Endothelial cell of umbilical vein (primary cell): ENCODE measurements at regions not wholly inside any gene's neighbourhood (a gene's known extent, or its start where the extent isn't known, plus 50 kb on each side); places are given as distances from the start of the nearest gene placed in this dataset.

Source experiments
- BruUV-seq: library from RNA; stranded (reverse); fragments of 400-500 nt; replicated peaks from 2 replicates; lab custom pipeline; 2021; lab: Mats Ljungman, UMichigan
- CTCF ChIA-PET: fragments of 300-600, 350-600 bp; sonication (Branson Sonifier 250); formaldehyde crosslinking; loops from one replicate; lab custom pipeline; 2021; ENCODE audit warnings: antibody characterized with exemption, inconsistent platforms; lab: Charles Lee
- POLR2A ChIA-PET: fragments of 300-600, 350-600 bp; sonication (Branson Sonifier 250); formaldehyde crosslinking; loops from one replicate; lab custom pipeline; 2021; ENCODE audit warnings: antibody characterized with exemption, inconsistent platforms; lab: Charles Lee
- DNase-seq: peaks from one replicate; pipeline ENCODE4 v3.0.0-alpha.2; 2011; ENCODE audit warnings: low read depth, low spot score
- FAIRE-seq: peaks from 2 replicates; lab custom pipeline; 2011; peaks lifted over from hg19 to GRCh38; lab: Jason Lieb, UNC
- H2AFZ ChIP-seq: 2 replicates; pipeline ENCODE4 v1.6.0; 2012; ENCODE audit warnings: low read depth, low read length, control low read depth, inconsistent platforms
- H3K27ac ChIP-seq: 2 replicates; pipeline ENCODE4 v1.5.1; 2011; ENCODE audit warnings: low read depth, mild to moderate bottlenecking, control low read depth, low read length, moderate library complexity; ENCODE audit not compliant: insufficient read depth
- H3K27me3 ChIP-seq, 2 experiments: 2 replicates each; pipeline versions ENCODE4 v1.6.0 to v1.6.1; 2011; ENCODE audit warnings: low read length in 2 of 2, mixed read lengths in 1 of 2; ENCODE audit not compliant: control insufficient read depth in 2 of 2, insufficient read depth in 2 of 2
- H3K36me3 ChIP-seq, 2 experiments: 2 replicates in 1 of 2; 3 replicates in 1 of 2; pipeline ENCODE4 v1.5.1; 2011; ENCODE audit warnings: low read length in 2 of 2, mild to moderate bottlenecking in 1 of 2, moderate library complexity in 1 of 2; ENCODE audit not compliant: control insufficient read depth in 2 of 2, insufficient read depth in 2 of 2; ENCODE audit errors: extremely low read depth in 1 of 2
- H3K4me1 ChIP-seq: 3 replicates; pipeline ENCODE4 v1.5.1; 2011; ENCODE audit warnings: mild to moderate bottlenecking, low read length; ENCODE audit not compliant: control insufficient read depth, insufficient read depth; ENCODE audit errors: extremely low read depth
- H3K4me2 ChIP-seq: 2 replicates; pipeline ENCODE4 v1.6.1; 2011; ENCODE audit warnings: low read length, control low read depth, mixed read lengths; ENCODE audit not compliant: insufficient read depth
- H3K4me3 ChIP-seq, 3 experiments: fragments of 200-600 bp in 1 of 3; sonication (generic), shearing (Covaris generic) in 1 of 3; replicated peaks in 1 of 3; 2 replicates each; pipeline ENCODE4 v1.5.1; 2011 to 2016; ENCODE audit warnings: control low read depth in 3 of 3, low read length in 3 of 3, mild to moderate bottlenecking in 2 of 3, inconsistent platforms in 1 of 3, low read depth in 1 of 3, moderate library complexity in 1 of 3; ENCODE audit not compliant: insufficient read depth in 1 of 3
- H3K79me2 ChIP-seq: 2 replicates; pipeline ENCODE4 v1.6.0; 2012; ENCODE audit warnings: low read length, inconsistent platforms; ENCODE audit not compliant: control insufficient read depth, insufficient read depth
- H3K9ac ChIP-seq: replicated peaks from 2 replicates; pipeline ENCODE3; 2011; ENCODE audit warnings: low read length, control low read depth; ENCODE audit not compliant: insufficient read depth; ENCODE audit errors: extremely low read depth
- H3K9me1 ChIP-seq: replicated peaks from 3 replicates; pipeline ENCODE4 v1.6.0; 2011; ENCODE audit warnings: mild to moderate bottlenecking, low read length; ENCODE audit not compliant: control insufficient read depth, insufficient read depth; ENCODE audit errors: extremely low read depth
- H3K9me3 ChIP-seq: replicated peaks from 2 replicates; pipeline ENCODE4 v1.5.1; 2012; ENCODE audit warnings: low read length, inconsistent platforms; ENCODE audit not compliant: control insufficient read depth, insufficient read depth
- H4K20me1 ChIP-seq: replicated peaks from 2 replicates; pipeline ENCODE3; 2011; ENCODE audit warnings: mild to moderate bottlenecking, low read length; ENCODE audit not compliant: control insufficient read depth, insufficient read depth; ENCODE audit errors: extremely low read depth
- EZH2 ChIP-seq: IDR thresholded peaks from 2 replicates; pipeline ENCODE4 v1.6.1; 2012; ENCODE audit warnings: borderline replicate concordance, low read depth, mild to moderate bottlenecking, moderate library complexity, low read length, inconsistent platforms; ENCODE audit not compliant: severe bottlenecking
- FOS ChIP-seq: IDR thresholded peaks from 2 replicates; pipeline ENCODE4 v1.6.1; 2011; ENCODE audit warnings: mild to moderate bottlenecking, low read length, moderate library complexity, borderline replicate concordance; ENCODE audit not compliant: insufficient read depth
- GATA2 ChIP-seq: IDR thresholded peaks from 2 replicates; pipeline ENCODE4 v1.7.0; 2011; ENCODE audit warnings: low read depth, mild to moderate bottlenecking, moderate library complexity, mixed read lengths, low read length; ENCODE audit not compliant: insufficient read length, insufficient read depth
- JUN ChIP-seq: IDR thresholded peaks from 2 replicates; pipeline ENCODE4 v1.6.1; 2011; ENCODE audit warnings: borderline replicate concordance, low read depth; ENCODE audit not compliant: insufficient read length, insufficient read depth
- MAX ChIP-seq: IDR thresholded peaks from 2 replicates; pipeline ENCODE4 v1.6.1; 2011; ENCODE audit not compliant: insufficient read depth, insufficient read length
- MYC ChIP-seq: IDR thresholded peaks from one replicate; pipeline ENCODE4 v1.6.1; 2011; ENCODE audit warnings: mild to moderate bottlenecking, low read depth, low read length
- POLR2A ChIP-seq: IDR thresholded peaks from 2 replicates; pipeline ENCODE4 v1.6.1; 2012; ENCODE audit warnings: low read depth, mild to moderate bottlenecking, control low read depth, low read length
- POLR2AphosphoS5 ChIP-seq: IDR thresholded peaks from 2 replicates; pipeline ENCODE4 v1.6.1; 2012; ENCODE audit warnings: low read depth, mild to moderate bottlenecking, control low read depth, low read length, moderate library complexity; ENCODE audit not compliant: insufficient read depth
- dilution Hi-C: fragments of 300-500 bp; cut with MboI; formaldehyde crosslinking; loops from one replicate; pipeline ENCODE4 v1.15.0; 2019; ENCODE audit warnings: low sequenced_read_pairs; ENCODE audit not compliant: extremely low pct_ligation_motif_present
- intact Hi-C: fragments of 100-400 bp; cut with micrococcal nuclease; formaldehyde crosslinking; loops from one replicate; pipeline ENCODE4 v1.10.0; 2022
- TF ChIP-seq, protein P1 (sequence below), 2 donors: IDR thresholded peaks; 1 replicate in 1 of 2; 2 replicates in 1 of 2; pipeline ENCODE4 v1.5.1; 2011; ENCODE audit warnings: low read length in 2 of 2, mild to moderate bottlenecking in 2 of 2, moderate library complexity in 2 of 2, control low read depth in 1 of 2, inconsistent platforms in 1 of 2, low read depth in 1 of 2; ENCODE audit not compliant: insufficient read depth in 1 of 2; ENCODE audit errors: extremely low read depth in 1 of 2

DNA sequence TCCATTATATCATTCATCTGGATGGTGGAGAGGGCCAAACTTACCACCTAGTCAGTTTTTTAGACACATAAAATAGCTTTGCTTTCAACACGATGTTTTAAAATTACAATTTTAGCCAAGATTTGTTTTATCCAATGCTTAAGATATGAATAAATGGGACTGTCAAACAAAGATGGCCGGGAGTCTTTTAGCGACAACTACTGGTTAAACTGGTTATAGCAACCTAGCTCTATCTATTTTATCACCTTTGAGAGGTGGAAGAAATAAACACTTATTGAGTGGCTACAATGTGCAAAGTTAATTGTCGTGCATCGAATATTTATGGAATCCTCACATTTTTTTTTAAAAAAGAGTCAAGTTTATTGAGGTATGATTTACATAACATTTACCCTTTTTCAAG lies 279.8 kb downstream of the MIAT start:
- Histone ChIP-seq H3K9me3 (no peaks in the 10 kb centered on the region), H3K79me2 (no peaks in the 10 kb centered on the region), H3K36me3 (no peaks in the 10 kb centered on the region), H3K27ac (no peak overlapping the region), H2AFZ (no peak overlapping the region), H4K20me1 (no peaks in the 10 kb centered on the region), H3K9ac (no peak overlapping the region), H3K4me3 (no peak overlapping the region), H3K4me1 (no peaks in the 10 kb centered on the region), H3K9me1 (no peaks in the 10 kb centered on the region), H3K4me2 (no peak overlapping the region), H3K27me3 (peaks cover 0 to 2% of the 10 kb centered on the region in 2 experiments)
- dilution Hi-C loops (no loop called here), intact Hi-C loops (no loop called here)
- no TSS peak for BruUV-seq
- FAIRE-seq (no peak), DNase-seq (no peak)
- TF ChIP-seq POLR2AphosphoS5 (no peak), MAX (no peak), JUN (no peak), MYC (no peak), FOS (no peak), GATA2 (no peak), EZH2 (no peak), POLR2A (no peak)
- TF ChIP-seq, protein P1, sequence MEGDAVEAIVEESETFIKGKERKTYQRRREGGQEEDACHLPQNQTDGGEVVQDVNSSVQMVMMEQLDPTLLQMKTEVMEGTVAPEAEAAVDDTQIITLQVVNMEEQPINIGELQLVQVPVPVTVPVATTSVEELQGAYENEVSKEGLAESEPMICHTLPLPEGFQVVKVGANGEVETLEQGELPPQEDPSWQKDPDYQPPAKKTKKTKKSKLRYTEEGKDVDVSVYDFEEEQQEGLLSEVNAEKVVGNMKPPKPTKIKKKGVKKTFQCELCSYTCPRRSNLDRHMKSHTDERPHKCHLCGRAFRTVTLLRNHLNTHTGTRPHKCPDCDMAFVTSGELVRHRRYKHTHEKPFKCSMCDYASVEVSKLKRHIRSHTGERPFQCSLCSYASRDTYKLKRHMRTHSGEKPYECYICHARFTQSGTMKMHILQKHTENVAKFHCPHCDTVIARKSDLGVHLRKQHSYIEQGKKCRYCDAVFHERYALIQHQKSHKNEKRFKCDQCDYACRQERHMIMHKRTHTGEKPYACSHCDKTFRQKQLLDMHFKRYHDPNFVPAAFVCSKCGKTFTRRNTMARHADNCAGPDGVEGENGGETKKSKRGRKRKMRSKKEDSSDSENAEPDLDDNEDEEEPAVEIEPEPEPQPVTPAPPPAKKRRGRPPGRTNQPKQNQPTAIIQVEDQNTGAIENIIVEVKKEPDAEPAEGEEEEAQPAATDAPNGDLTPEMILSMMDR (IDR thresholded peaks at IDR 0.05; ENCODE audit: extremely low read depth in 1 of 2, insufficient read depth in 1 of 2, low read depth in 1 of 2, low read length in 2 of 2) = no peak
- CTCF ChIA-PET = no interaction called here
- POLR2A ChIA-PET = no interaction called here
